HS-27A (cell line): ENCODE measurements at regions not wholly inside any gene's neighbourhood (a gene's known extent, or its start where the extent isn't known, plus 50 kb on each side); places are given as distances from the start of the nearest gene placed in this dataset.

Source experiments
- DNase-seq: peaks from one replicate; pipeline ENCODE4 v3.0.0-alpha.2; 2012; ENCODE audit warnings: low read depth, missing footprints

- no peak for DNase-seq
These were observed 1230.4 kb downstream of the PCDH18 start for GRCh38 chr4:136301749-136302495.

DNA sequence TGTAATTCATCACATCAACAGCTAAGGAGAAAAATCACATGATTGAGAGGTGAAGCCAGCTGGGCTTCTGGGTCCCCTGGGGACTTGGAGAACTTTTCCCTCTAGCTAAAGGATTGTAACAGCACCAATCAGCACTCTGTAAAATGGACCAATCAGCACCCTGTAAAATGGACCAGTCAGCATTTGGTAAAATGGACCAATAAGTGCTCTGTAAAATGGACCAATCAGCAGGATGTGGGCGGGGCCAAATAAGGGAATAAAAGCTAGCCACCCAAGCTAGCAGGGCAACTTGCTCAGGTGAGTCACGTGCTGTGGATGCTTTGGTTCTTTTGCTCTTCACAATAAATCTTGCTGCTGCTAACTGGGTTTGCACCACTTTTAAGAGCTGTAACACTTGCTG, 1248.3 kb downstream of the PCDH18 start:
- DNase-seq: no peak

GRCh38 chr4:136281889-136282288, 1250.4 kb downstream of the PCDH18 start:
- DNase-seq: no peak

- DNase-seq: no peak
These were observed 1251.0 kb downstream of the PCDH18 start for GRCh38 chr4:136281307-136281706.

- no peak for DNase-seq
These were observed 1254.6 kb downstream of the PCDH18 start for GRCh38 chr4:136277741-136278140.

DNA sequence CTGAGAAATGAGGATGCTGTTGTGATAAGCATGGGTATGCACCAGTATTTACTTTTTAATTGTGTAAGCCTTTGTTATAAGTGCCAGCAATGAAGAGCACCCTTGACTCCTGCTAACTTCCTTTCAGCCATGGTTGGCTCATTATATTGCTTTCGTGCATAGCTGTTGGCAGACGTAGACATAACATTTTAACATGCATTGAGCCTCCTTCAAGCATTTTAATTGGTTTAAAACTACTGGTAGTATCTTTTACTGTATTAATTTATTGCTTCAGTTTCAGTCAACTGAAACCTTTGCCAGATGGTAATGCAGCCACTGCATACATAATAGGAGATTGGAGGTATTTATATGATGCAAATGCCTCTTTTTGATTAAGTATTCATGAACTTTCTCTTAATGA, 1285.4 kb downstream of the PCDH18 start:
- no peak for DNase-seq

DNA sequence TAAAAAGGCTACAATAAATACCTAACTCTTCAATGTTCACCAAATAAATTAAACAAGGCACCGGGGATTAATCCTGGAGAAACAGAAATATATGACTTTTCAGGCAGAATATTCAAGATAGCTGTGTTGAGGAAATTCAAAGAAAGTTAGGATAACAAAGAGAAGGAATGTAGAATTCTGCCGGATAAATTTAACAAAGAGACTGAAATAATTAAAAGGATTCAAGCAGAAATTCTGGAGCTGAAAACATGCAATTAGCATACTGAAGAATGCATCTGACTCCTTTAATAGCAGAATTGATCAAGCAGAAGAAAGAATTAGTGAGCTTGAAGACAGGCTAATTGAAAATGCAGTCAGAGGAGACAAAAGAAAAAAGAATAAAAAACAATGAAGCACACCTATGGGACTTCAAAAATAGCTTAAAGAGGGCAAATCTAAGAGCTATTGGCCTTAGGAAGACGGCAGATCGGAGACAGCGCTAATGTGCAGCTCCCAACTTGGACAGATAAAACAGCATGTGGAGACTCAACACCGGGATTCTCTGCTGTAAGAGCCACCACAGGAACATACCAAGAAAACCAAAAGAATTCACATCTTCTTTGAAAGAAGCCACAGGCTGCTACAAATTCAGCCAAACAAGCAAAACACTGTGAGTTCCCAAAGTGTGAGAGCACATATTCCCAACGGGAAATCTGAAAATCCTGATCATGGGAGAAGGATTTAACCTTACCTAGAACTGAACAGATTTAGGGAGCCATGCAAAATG, 1290.9 kb downstream of the PCDH18 start:
- no peak for DNase-seq

DNA sequence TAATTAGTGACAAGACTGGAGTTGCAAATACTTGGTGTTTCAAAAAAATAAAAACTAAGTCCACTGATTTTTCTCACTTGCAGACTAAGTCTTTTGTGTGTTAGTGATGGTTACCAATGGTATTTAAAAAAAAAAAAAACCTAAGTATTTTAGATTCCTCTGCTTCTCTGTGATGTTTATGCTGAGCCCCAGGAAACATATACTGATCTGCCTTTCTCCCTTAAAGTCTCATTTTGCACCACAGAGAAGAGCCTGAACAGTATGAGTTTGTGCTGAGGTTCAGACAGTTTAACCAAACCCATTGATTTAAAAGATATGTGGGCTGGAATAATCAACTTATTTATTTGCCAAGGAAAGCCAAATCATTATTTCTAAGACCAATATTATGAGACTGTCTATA, 1305.0 kb downstream of the PCDH18 start:
- DNase-seq: no peak

DNA sequence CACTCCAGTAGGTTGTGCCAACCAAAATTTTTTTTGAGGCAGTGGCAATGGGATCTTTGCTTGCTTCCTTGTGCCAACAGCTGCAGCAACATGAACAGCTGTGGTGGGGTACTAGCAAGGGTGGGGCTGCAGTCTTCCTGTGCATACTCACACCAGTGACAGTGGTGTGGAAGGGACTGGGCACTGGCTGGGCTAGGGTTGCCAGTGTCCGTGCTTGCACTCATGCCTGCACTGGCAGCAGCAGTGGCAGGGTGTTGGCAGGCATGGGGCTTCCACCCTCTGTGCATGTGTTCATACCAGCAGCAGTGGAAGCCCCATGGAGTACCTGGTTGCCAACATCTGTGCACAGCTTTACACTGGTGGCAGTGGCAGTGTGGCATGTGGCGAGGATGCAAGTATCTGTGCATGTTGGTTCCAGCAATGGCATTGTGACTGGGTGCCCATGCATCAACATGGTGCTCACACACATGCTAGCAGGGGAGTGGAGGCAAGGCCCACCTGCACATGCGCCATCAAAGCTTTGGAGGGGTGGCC, 1312.6 kb downstream of the PCDH18 start:
- no peak for DNase-seq

GRCh38 chr4:136203199-136203598, 1329.1 kb downstream of the PCDH18 start:
- DNase-seq: no peak

DNA sequence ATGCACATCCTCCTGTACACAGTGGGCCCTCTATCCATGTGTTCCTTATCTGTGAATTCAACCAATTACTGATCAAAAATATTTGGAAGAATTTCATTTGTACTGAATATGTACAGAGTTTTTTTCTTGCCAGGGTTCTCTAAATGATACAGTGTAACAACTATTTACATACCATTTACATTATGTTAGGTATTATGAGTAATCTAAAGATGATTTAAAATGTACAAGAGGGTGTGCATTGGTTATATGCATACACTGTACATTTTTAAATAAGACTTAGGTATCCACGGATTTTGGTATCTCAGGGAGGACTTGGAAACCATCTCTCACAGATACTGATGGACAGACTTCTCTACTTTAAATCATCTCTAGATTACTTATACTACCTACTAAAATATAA, 1333.9 kb downstream of the PCDH18 start:
- DNase-seq: no peak

DNA sequence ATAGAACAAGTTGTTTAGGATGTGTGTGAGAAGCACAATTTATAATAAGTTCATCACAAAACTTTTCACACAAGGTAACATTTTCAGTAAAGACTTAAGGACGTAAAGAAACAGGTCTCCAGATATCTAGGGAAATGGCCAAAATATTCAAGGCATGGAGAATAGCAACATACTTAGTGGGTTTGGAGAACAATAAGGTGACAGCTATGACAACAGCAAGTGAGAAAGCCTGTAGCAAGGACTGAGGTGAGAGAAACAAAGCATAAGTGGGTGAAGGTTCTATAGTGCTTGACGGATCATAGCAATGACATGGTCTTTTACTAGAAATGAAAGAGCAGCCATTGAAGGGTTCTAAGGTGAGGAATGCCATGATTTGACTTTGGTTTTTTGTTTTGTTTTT, 1337.3 kb downstream of the PCDH18 start:
- no peak for DNase-seq

DNA sequence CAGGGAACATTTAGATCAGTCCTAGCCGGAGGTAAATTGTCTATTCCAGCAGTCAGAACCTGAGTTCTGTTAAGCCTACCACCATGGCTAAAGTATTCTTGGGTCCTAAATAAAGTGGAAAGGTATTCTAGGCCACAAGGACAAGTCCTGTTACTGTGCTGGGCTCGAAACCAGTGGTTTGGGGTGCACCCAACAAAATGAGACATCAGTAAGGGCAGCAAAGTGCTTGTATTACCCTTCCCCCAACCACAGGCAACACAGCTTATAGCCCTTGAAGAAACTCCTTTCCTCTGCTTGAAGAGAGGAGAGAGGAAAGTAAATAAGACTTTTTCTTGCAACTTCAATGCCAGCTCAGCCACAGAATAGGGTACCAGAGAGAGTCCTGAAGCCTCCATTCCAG, 1345.6 kb downstream of the PCDH18 start:
- no peak for DNase-seq

DNA sequence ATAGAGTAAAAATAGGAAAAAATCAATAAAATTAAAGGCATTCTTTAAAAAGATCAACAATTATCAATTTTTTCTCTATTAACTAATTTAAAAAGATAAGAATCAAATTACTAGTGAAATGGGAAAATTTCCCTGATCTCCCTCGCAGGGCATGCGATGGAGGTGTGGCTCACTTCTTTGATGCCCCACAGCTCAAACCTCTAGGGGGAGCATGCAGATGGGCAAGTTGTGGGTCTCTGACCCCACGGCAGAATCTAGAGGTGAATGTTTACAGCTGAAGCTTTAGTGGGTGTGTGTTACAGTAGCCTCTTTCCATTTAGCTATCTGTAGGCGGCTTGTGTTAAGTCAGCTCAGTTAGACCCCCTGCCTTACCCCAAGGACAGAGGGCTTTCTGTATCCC, 1348.8 kb downstream of the PCDH18 start:
- no peak for DNase-seq

GRCh38 chr4:136156947-136157346, 1375.3 kb downstream of the PCDH18 start:
- no peak for DNase-seq

GRCh38 chr4:136150046-136150445, 1382.2 kb downstream of the PCDH18 start:
- no peak for DNase-seq

DNA sequence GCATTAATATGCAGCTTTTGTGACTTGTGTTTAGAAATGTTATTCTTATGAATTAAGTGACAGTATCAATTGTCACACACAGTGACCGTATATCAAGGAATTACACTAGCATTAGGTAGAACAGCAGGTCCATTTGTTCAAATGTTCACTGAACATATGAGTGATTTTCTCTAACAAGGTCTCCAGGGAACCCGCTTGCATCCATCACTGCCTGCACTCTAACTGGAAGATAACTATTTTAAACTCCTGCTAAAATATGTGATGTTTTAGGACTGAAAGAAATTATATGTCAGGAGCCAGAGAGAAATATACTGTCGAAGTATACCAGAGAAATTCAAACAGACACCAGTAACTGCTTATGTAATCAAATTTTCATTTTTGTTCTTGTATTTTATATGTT, 1395.7 kb downstream of the PCDH18 start:
- no peak for DNase-seq

- DNase-seq: no peak
These were observed 1408.0 kb downstream of the PCDH18 start for GRCh38 chr4:136124251-136124745.

GRCh38 chr4:136121426-136121825, 1410.9 kb downstream of the PCDH18 start:
- DNase-seq: no peak

- no peak for DNase-seq
These were observed 1418.4 kb downstream of the PCDH18 start for GRCh38 chr4:136113921-136114320.

- DNase-seq: no peak
These were observed 1420.2 kb downstream of the PCDH18 start for GRCh38 chr4:136112116-136112515.

- no peak for DNase-seq
These were observed 1425.5 kb downstream of the PCDH18 start for GRCh38 chr4:136106753-136107152.

GRCh38 chr4:136103616-136104015, 1428.7 kb downstream of the PCDH18 start:
- DNase-seq: no peak
